ENCODE measurements at regions not wholly inside any gene's neighbourhood (a gene's known extent, or its start where the extent isn't known, plus 50 kb on each side); places are given as distances from the start of the nearest gene placed in this dataset.
"Not testable (repeated sequence)": the region's sequence is repeated elsewhere in the genome, so short reads cannot be mapped to it uniquely, and the experiment has no call there.

DNA sequence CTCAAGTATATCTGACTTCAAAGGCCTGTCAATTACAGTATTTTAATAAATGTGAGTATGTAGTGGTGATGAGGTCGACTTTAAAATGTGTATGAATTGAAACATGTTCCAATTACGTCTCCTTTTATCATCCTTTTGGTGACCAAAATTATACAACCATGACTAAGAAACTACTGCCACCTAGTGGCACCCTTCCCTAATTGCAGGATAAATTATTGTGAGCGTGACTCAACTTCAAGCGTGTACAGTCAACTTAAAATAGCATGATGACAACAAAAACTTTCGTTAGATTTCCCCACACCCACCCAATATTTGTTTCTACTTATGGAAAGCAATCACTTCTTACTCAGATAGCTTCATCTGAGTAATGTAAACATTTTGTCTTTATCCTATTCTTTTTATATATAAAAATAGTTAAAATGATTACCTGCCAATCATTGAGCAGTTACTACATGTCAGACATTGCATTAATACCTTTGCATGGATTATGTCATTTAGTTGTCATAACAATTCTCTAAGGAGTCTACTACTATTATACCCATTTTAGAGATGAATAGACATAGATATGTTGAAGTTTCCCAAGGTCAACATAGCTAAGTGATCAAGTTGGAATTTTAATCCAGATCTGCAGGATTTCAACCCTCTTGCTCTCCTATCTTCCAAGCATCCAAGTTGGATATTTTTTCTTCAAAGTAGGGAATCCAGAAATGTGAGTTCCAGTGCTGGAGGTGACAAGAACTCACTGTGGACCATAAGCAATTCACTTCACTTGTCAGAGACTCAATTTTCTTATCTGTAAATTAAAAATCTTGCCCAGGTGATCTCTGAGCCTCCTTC lies 106.0 kb downstream of the MEX3B start:
- DNase-seq (ENCODE audit: low read depth in 2 of 2): peak in 1 of 2 donors; percentile 21

GRCh38 chr15:81937189-81937588 lies 108.6 kb downstream of the MEX3B start:
- DNase-seq (ENCODE audit: low read depth in 2 of 2): no peak

- no peak for DNase-seq (ENCODE audit: low read depth in 2 of 2)
These were observed 115.0 kb downstream of the MEX3B start for GRCh38 chr15:81930582-81931369.

DNA sequence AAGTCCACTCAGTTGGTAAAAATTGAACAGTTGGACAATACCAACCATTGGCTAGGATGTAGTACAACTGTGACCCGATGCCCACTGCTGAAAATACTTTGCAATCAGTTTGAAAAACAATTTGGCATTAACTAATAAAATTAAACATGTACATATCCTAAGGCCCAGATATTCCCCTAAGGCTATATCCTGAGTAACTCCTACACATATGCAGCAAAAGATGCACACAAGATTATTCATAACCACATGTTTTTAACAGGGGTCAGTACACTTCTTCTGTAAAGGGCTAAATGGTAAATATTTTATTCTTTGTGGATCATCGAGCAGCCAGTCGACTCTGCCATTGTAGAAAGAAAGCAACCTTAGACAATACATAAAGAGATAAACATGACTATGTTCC lies 116.3 kb downstream of the MEX3B start:
- DNase-seq (ENCODE audit: low read depth in 2 of 2): no peak

DNA sequence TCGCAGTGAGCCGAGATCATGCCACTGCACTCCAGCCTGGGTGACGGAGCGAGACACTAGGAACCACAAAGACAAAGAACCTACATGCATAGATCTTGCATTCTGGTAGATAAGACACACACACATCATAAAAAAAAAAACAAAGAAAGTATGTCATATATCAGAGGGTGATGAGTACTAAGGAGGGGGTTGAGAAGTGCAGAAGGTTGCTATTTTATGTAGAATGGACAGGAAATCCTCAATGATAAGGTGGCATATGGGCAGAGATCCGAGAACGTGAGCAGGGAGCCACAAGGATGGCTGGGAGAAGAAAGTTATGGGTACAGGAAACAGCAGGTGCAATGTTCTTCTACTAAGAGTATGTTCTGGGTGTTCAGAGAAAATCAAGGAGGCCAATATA lies 118.8 kb downstream of the MEX3B start:
- no peak for DNase-seq (ENCODE audit: low read depth in 2 of 2)

DNA sequence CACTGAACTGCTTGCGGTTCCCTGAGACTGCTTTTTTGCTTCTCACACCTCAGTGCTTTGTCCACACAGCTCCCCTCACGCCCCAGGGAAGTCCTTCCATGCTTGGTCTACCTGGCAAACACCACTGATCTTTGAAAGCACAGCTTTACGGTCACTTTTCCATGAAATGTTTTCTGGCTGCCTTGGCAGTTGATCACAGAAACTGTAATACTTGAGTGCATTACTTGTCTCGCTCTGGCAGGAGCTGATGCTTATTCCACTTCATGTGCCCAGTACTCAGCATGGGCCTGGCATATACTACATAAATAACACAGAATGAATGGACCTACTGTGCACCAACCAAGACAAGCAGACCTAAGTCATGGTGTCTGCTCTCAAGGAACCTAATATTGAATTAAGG lies 121.1 kb downstream of the MEX3B start:
- DNase-seq (ENCODE audit: low read depth in 2 of 2): no peak

DNA sequence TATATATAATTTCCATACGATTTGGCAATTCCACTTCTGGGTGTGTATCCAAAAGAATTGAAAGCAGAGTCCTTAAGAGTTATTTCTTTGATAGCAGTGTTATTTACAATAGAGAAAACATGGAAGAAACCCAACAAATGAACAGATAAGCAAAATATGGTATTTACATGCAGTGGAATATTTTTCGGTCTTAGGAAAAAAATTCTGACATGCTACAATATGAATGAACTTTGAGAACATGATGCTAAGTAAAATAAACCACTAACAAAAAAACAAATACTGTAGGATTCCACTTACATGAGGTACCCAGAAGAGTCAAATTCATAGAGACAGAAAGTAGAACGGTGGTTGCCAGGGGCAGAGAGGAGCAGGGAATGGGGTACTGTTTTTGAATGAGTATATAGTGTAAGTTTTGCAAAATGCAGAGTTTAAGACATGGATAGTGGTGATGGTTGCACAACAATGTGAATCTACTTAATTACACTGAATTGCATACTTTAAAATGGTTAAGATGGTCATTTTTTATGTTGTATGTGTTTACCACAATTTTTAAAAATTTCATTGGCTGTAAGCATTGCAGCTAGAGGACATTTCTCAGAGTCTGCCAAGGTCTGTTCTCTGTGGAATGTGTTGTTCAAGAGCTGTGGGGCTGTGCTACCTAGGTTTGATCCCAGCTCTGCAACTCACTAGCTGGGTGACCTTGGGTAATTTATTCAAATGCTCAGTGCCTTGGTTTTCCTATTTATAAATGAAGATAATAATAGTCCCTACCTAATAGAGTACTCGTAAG lies 122.1 kb downstream of the MEX3B start:
- no peak for DNase-seq (ENCODE audit: low read depth in 2 of 2)

DNA sequence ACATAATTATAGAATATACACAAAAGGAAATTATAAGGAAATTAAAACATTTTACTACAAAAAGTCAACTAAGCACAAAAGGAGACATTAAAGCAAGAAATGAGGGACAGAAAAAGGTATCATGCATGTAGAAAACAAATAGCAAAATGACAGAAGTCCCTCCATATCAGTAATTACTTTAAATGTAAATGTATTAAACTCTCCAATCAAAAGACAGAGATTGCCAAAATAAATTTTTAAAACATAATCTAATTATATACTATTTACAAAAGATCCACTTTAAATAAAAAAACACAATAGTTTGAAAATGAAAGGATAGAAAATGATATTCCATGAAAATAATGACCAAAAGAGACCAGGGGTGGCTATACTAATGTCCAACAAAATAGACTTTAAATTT lies 123.7 kb downstream of the MEX3B start:
- DNase-seq (ENCODE audit: low read depth in 2 of 2): no peak

- DNase-seq (ENCODE audit: low read depth in 2 of 2): no peak
These were observed 124.7 kb downstream of the MEX3B start for GRCh38 chr15:81921163-81921562.

- not testable (repeated sequence) for DNase-seq (ENCODE audit: low read depth in 2 of 2)
These were observed 127.1 kb downstream of the MEX3B start for GRCh38 chr15:81918767-81919166.

- no peak for DNase-seq (ENCODE audit: low read depth in 2 of 2)
These were observed 129.4 kb downstream of the MEX3B start for GRCh38 chr15:81916451-81916850.

GRCh38 chr15:81915990-81916389 lies 129.8 kb downstream of the MEX3B start:
- no peak for DNase-seq (ENCODE audit: low read depth in 2 of 2)

GRCh38 chr15:81914734-81915256 lies 131.0 kb downstream of the MEX3B start:
- DNase-seq (ENCODE audit: low read depth in 2 of 2): no peak

GRCh38 chr15:81914333-81914732 lies 131.5 kb downstream of the MEX3B start:
- no peak for DNase-seq (ENCODE audit: low read depth in 2 of 2)

GRCh38 chr15:81911022-81911971 lies 134.5 kb downstream of the MEX3B start:
- no peak for DNase-seq (ENCODE audit: low read depth in 2 of 2)

- DNase-seq (ENCODE audit: low read depth in 2 of 2): no peak
These were observed 135.3 kb downstream of the MEX3B start for GRCh38 chr15:81910355-81911021.

- no peak for DNase-seq (ENCODE audit: low read depth in 2 of 2)
These were observed 136.8 kb downstream of the MEX3B start for GRCh38 chr15:81909011-81909358.

- no peak for DNase-seq (ENCODE audit: low read depth in 2 of 2)
These were observed 137.7 kb downstream of the MEX3B start for GRCh38 chr15:81908111-81908510.

GRCh38 chr15:81907521-81907920 lies 138.3 kb downstream of the MEX3B start:
- no peak for DNase-seq (ENCODE audit: low read depth in 2 of 2)

DNA sequence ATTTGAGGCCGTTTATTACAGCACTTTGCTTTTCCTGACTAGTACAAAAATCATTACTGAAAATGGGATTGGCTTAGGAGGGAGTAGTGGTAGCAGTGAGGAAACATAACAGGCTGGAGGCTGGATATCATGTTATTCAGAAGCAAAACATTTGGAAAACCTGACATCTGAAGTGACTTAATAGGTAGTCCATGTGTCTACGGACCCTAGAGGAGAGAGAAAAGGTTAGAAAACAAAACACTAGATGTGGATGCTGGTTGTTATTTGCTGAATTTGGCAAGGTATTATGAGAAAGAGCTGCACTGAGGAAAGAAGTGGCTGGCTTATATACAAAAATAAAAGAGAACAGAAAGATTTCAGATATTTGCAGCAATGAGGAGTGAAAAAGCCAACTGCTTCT lies 139.9 kb downstream of the MEX3B start:
- no peak for DNase-seq (ENCODE audit: low read depth in 2 of 2)
